Endothelial cell of umbilical vein (primary cell): ENCODE measurements at regions not wholly inside any gene's neighbourhood (a gene's known extent, or its start where the extent isn't known, plus 50 kb on each side); places are given as distances from the start of the nearest gene placed in this dataset.

Experiments used
- BruUV-seq: library from RNA; stranded (reverse); fragments of 400-500 nt; replicated peaks from 2 replicates; lab custom pipeline; 2021; lab: Mats Ljungman, UMichigan
- CTCF ChIA-PET: fragments of 300-600, 350-600 bp; sonication (Branson Sonifier 250); formaldehyde crosslinking; loops from one replicate; lab custom pipeline; 2021; ENCODE audit warnings: antibody characterized with exemption, inconsistent platforms; lab: Charles Lee
- POLR2A ChIA-PET: fragments of 300-600, 350-600 bp; sonication (Branson Sonifier 250); formaldehyde crosslinking; loops from one replicate; lab custom pipeline; 2021; ENCODE audit warnings: antibody characterized with exemption, inconsistent platforms; lab: Charles Lee
- DNase-seq: peaks from one replicate; pipeline ENCODE4 v3.0.0-alpha.2; 2011; ENCODE audit warnings: low read depth, low spot score
- FAIRE-seq: peaks from 2 replicates; lab custom pipeline; 2011; peaks lifted over from hg19 to GRCh38; lab: Jason Lieb, UNC
- H2AFZ ChIP-seq: 2 replicates; pipeline ENCODE4 v1.6.0; 2012; ENCODE audit warnings: low read depth, low read length, control low read depth, inconsistent platforms
- H3K27ac ChIP-seq: 2 replicates; pipeline ENCODE4 v1.5.1; 2011; ENCODE audit warnings: low read depth, mild to moderate bottlenecking, control low read depth, low read length, moderate library complexity; ENCODE audit not compliant: insufficient read depth
- H3K27me3 ChIP-seq, 2 experiments: 2 replicates each; pipeline versions ENCODE4 v1.6.0 to v1.6.1; 2011; ENCODE audit warnings: low read length in 2 of 2, mixed read lengths in 1 of 2; ENCODE audit not compliant: control insufficient read depth in 2 of 2, insufficient read depth in 2 of 2
- H3K36me3 ChIP-seq, 2 experiments: 2 replicates in 1 of 2; 3 replicates in 1 of 2; pipeline ENCODE4 v1.5.1; 2011; ENCODE audit warnings: low read length in 2 of 2, mild to moderate bottlenecking in 1 of 2, moderate library complexity in 1 of 2; ENCODE audit not compliant: control insufficient read depth in 2 of 2, insufficient read depth in 2 of 2; ENCODE audit errors: extremely low read depth in 1 of 2
- H3K4me1 ChIP-seq: 3 replicates; pipeline ENCODE4 v1.5.1; 2011; ENCODE audit warnings: mild to moderate bottlenecking, low read length; ENCODE audit not compliant: control insufficient read depth, insufficient read depth; ENCODE audit errors: extremely low read depth
- H3K4me2 ChIP-seq: 2 replicates; pipeline ENCODE4 v1.6.1; 2011; ENCODE audit warnings: low read length, control low read depth, mixed read lengths; ENCODE audit not compliant: insufficient read depth
- H3K4me3 ChIP-seq, 3 experiments: fragments of 200-600 bp in 1 of 3; sonication (generic), shearing (Covaris generic) in 1 of 3; replicated peaks in 1 of 3; 2 replicates each; pipeline ENCODE4 v1.5.1; 2011 to 2016; ENCODE audit warnings: control low read depth in 3 of 3, low read length in 3 of 3, mild to moderate bottlenecking in 2 of 3, inconsistent platforms in 1 of 3, low read depth in 1 of 3, moderate library complexity in 1 of 3; ENCODE audit not compliant: insufficient read depth in 1 of 3
- H3K79me2 ChIP-seq: 2 replicates; pipeline ENCODE4 v1.6.0; 2012; ENCODE audit warnings: low read length, inconsistent platforms; ENCODE audit not compliant: control insufficient read depth, insufficient read depth
- H3K9ac ChIP-seq: replicated peaks from 2 replicates; pipeline ENCODE3; 2011; ENCODE audit warnings: low read length, control low read depth; ENCODE audit not compliant: insufficient read depth; ENCODE audit errors: extremely low read depth
- H3K9me1 ChIP-seq: replicated peaks from 3 replicates; pipeline ENCODE4 v1.6.0; 2011; ENCODE audit warnings: mild to moderate bottlenecking, low read length; ENCODE audit not compliant: control insufficient read depth, insufficient read depth; ENCODE audit errors: extremely low read depth
- H3K9me3 ChIP-seq: replicated peaks from 2 replicates; pipeline ENCODE4 v1.5.1; 2012; ENCODE audit warnings: low read length, inconsistent platforms; ENCODE audit not compliant: control insufficient read depth, insufficient read depth
- H4K20me1 ChIP-seq: replicated peaks from 2 replicates; pipeline ENCODE3; 2011; ENCODE audit warnings: mild to moderate bottlenecking, low read length; ENCODE audit not compliant: control insufficient read depth, insufficient read depth; ENCODE audit errors: extremely low read depth
- CTCF ChIP-seq, 2 donors: IDR thresholded peaks; 1 replicate in 1 of 2; 2 replicates in 1 of 2; pipeline ENCODE4 v1.5.1; 2011; ENCODE audit warnings: low read length in 2 of 2, mild to moderate bottlenecking in 2 of 2, moderate library complexity in 2 of 2, control low read depth in 1 of 2, inconsistent platforms in 1 of 2, low read depth in 1 of 2; ENCODE audit not compliant: insufficient read depth in 1 of 2; ENCODE audit errors: extremely low read depth in 1 of 2
- EZH2 ChIP-seq: IDR thresholded peaks from 2 replicates; pipeline ENCODE4 v1.6.1; 2012; ENCODE audit warnings: borderline replicate concordance, low read depth, mild to moderate bottlenecking, moderate library complexity, low read length, inconsistent platforms; ENCODE audit not compliant: severe bottlenecking
- FOS ChIP-seq: IDR thresholded peaks from 2 replicates; pipeline ENCODE4 v1.6.1; 2011; ENCODE audit warnings: mild to moderate bottlenecking, low read length, moderate library complexity, borderline replicate concordance; ENCODE audit not compliant: insufficient read depth
- GATA2 ChIP-seq: IDR thresholded peaks from 2 replicates; pipeline ENCODE4 v1.7.0; 2011; ENCODE audit warnings: low read depth, mild to moderate bottlenecking, moderate library complexity, mixed read lengths, low read length; ENCODE audit not compliant: insufficient read length, insufficient read depth
- JUN ChIP-seq: IDR thresholded peaks from 2 replicates; pipeline ENCODE4 v1.6.1; 2011; ENCODE audit warnings: borderline replicate concordance, low read depth; ENCODE audit not compliant: insufficient read length, insufficient read depth
- MAX ChIP-seq: IDR thresholded peaks from 2 replicates; pipeline ENCODE4 v1.6.1; 2011; ENCODE audit not compliant: insufficient read depth, insufficient read length
- MYC ChIP-seq: IDR thresholded peaks from one replicate; pipeline ENCODE4 v1.6.1; 2011; ENCODE audit warnings: mild to moderate bottlenecking, low read depth, low read length
- POLR2A ChIP-seq: IDR thresholded peaks from 2 replicates; pipeline ENCODE4 v1.6.1; 2012; ENCODE audit warnings: low read depth, mild to moderate bottlenecking, control low read depth, low read length
- POLR2AphosphoS5 ChIP-seq: IDR thresholded peaks from 2 replicates; pipeline ENCODE4 v1.6.1; 2012; ENCODE audit warnings: low read depth, mild to moderate bottlenecking, control low read depth, low read length, moderate library complexity; ENCODE audit not compliant: insufficient read depth
- dilution Hi-C: fragments of 300-500 bp; cut with MboI; formaldehyde crosslinking; loops from one replicate; pipeline ENCODE4 v1.15.0; 2019; ENCODE audit warnings: low sequenced_read_pairs; ENCODE audit not compliant: extremely low pct_ligation_motif_present
- intact Hi-C: fragments of 100-400 bp; cut with micrococcal nuclease; formaldehyde crosslinking; loops from one replicate; pipeline ENCODE4 v1.10.0; 2022

- Histone ChIP-seq H2AFZ (no peak overlapping the region), H3K9me3 (no peaks in the 10 kb centered on the region), H3K4me2 (no peak overlapping the region), H3K27ac (no peak overlapping the region), H3K4me1 (peaks cover 26% of the 10 kb centered on the region), H3K4me3 (no peak overlapping the region), H3K36me3 (no peaks in the 10 kb centered on the region), H4K20me1 (no peaks in the 10 kb centered on the region), H3K79me2 (no peaks in the 10 kb centered on the region), H3K9me1 (no peaks in the 10 kb centered on the region), H3K27me3 (no peaks in the 10 kb centered on the region), H3K9ac (no peak overlapping the region)
- POLR2A ChIA-PET: no interaction called here
- FAIRE-seq (no peak), DNase-seq (no peak)
- intact Hi-C loops: no loop called here
- TF ChIP-seq EZH2: no peak
- no peak for TF ChIP-seq POLR2AphosphoS5
- TF ChIP-seq MYC: no peak
- no peak for TF ChIP-seq JUN
- no peak for TF ChIP-seq MAX
- TF ChIP-seq FOS: no peak
- TF ChIP-seq CTCF (IDR thresholded peaks at IDR 0.05; ENCODE audit: extremely low read depth in 1 of 2, insufficient read depth in 1 of 2, low read depth in 1 of 2, low read length in 2 of 2): no peak
- TF ChIP-seq GATA2: no peak
- TF ChIP-seq POLR2A: no peak
- dilution Hi-C loops: no loop called here
- CTCF ChIA-PET: no interaction called here
- no TSS peak for BruUV-seq
Observed at GRCh38 chr12:28930704-28931103, 218.4 kb upstream of the FAR2 start.
